Fibroblast of lung (primary cell): ENCODE measurements at regions not wholly inside any gene's neighbourhood (a gene's known extent, or its start where the extent isn't known, plus 50 kb on each side); places are given as distances from the start of the nearest gene placed in this dataset.

Source experiments
- DNase-seq, 2 donors: peaks; one replicate each; pipeline versions ENCODE4 v3.0.0 to v3.0.0-alpha.2; 2010; ENCODE audit warnings: low read depth in 2 of 2
- H2AFZ ChIP-seq: 2 replicates; pipeline ENCODE4 v1.5.1; 2012; ENCODE audit warnings: low read length, control low read depth, inconsistent platforms
- H3K27ac ChIP-seq: 2 replicates; pipeline ENCODE4 v1.5.1; 2011; ENCODE audit warnings: low read length, control low read depth; ENCODE audit not compliant: insufficient read depth
- H3K27me3 ChIP-seq: 2 replicates; pipeline ENCODE4 v1.5.1; 2011; ENCODE audit warnings: mild to moderate bottlenecking, low read length; ENCODE audit not compliant: control insufficient read depth, insufficient read depth
- H3K36me3 ChIP-seq: 2 replicates; pipeline ENCODE4 v1.5.1; 2011; ENCODE audit warnings: low read length; ENCODE audit not compliant: control insufficient read depth, insufficient read depth
- H3K4me1 ChIP-seq: 2 replicates; pipeline ENCODE4 v1.5.1; 2011; ENCODE audit warnings: low read length; ENCODE audit not compliant: control insufficient read depth, insufficient read depth; ENCODE audit errors: extremely low read depth
- H3K4me2 ChIP-seq: 2 replicates; pipeline ENCODE4 v1.5.1; 2011; ENCODE audit warnings: low read length, control low read depth; ENCODE audit not compliant: insufficient read depth; ENCODE audit errors: extremely low read depth
- H3K4me3 ChIP-seq, 4 experiments: fragments of 200-600 bp in 1 of 4; sonication (generic) in 1 of 4; replicated peaks in 1 of 4; 2 replicates each; pipeline ENCODE4 v1.5.1; 2011 to 2016; ENCODE audit warnings: low read length in 4 of 4, low read depth in 3 of 4, mild to moderate bottlenecking in 3 of 4, control low read depth in 2 of 4, inconsistent platforms in 1 of 4, mixed read lengths in 1 of 4; ENCODE audit not compliant: insufficient read depth in 1 of 4; ENCODE audit errors: control extremely low read depth in 1 of 4
- H3K79me2 ChIP-seq: 2 replicates; pipeline ENCODE4 v1.5.1; 2012; ENCODE audit warnings: mild to moderate bottlenecking, low read length, inconsistent platforms; ENCODE audit not compliant: control insufficient read depth, insufficient read depth
- H3K9ac ChIP-seq: 2 replicates; pipeline ENCODE4 v1.5.1; 2011; ENCODE audit warnings: mild to moderate bottlenecking, low read length, control low read depth; ENCODE audit not compliant: insufficient read depth
- H3K9me3 ChIP-seq: 2 replicates; pipeline ENCODE4 v1.5.1; 2012; ENCODE audit warnings: low read depth, low read length; ENCODE audit not compliant: control insufficient read depth, insufficient read depth
- H4K20me1 ChIP-seq: 2 replicates; pipeline ENCODE4 v1.5.1; 2011; ENCODE audit warnings: low read length; ENCODE audit not compliant: control insufficient read depth, insufficient read depth; ENCODE audit errors: extremely low read depth
- CTCF ChIP-seq, 2 donors: IDR thresholded peaks in 1 of 2; conservative IDR thresholded peaks in 1 of 2; 1 replicate in 1 of 2; 2 replicates in 1 of 2; pipeline ENCODE4 v1.5.1; 2011 to 2012; ENCODE audit warnings: low read length in 2 of 2, control low read depth in 1 of 2, inconsistent platforms in 1 of 2, low read depth in 1 of 2, mild to moderate bottlenecking in 1 of 2
- EZH2 ChIP-seq: IDR thresholded peaks from 2 replicates; pipeline ENCODE4 v1.5.1; 2012; ENCODE audit warnings: low read length, control low read depth, mild to moderate bottlenecking; ENCODE audit errors: missing control alignments

- Histone ChIP-seq H3K4me1 (no peaks in the 10 kb centered on the region), H4K20me1 (no peaks in the 10 kb centered on the region), H3K9ac (no peak overlapping the region), H3K4me3 (no peak overlapping the region), H3K79me2 (no peaks in the 10 kb centered on the region), H2AFZ (no peak overlapping the region), H3K36me3 (no peaks in the 10 kb centered on the region), H3K27ac (no peak overlapping the region), H3K27me3 (no peaks in the 10 kb centered on the region), H3K4me2 (no peak overlapping the region), H3K9me3 (no peaks in the 10 kb centered on the region)
- TF ChIP-seq EZH2 (no peak), CTCF (conservative IDR thresholded peaks at IDR 0.05 in 1 of 2, IDR thresholded peaks at IDR 0.05 in 1 of 2; ENCODE audit: low read depth in 1 of 2, low read length in 2 of 2) (no peak)
- no peak for DNase-seq
These were observed 466.3 kb upstream of the HS3ST1 start for GRCh38 chr4:11894977-11895376.

- DNase-seq: no peak
- H3K4me3 ChIP-seq: no peak overlapping the region
These were observed 465.5 kb upstream of the HS3ST1 start for GRCh38 chr4:11894221-11894620.

GRCh38 chr4:11889099-11889498 is 460.4 kb upstream of the HS3ST1 start:
- TF ChIP-seq EZH2 (no peak), CTCF (conservative IDR thresholded peaks at IDR 0.05 in 1 of 2, IDR thresholded peaks at IDR 0.05 in 1 of 2; ENCODE audit: low read depth in 1 of 2, low read length in 2 of 2) (no peak)
- DNase-seq: no peak
- H4K20me1 ChIP-seq: no peaks in the 10 kb centered on the region
- H3K4me3 ChIP-seq: no peak overlapping the region
- H3K27ac ChIP-seq: no peak overlapping the region
- no peak overlapping the region for H2AFZ ChIP-seq
- no peak overlapping the region for H3K4me2 ChIP-seq
- H3K79me2 ChIP-seq: no peaks in the 10 kb centered on the region
- H3K27me3 ChIP-seq: no peaks in the 10 kb centered on the region
- no peaks in the 10 kb centered on the region for H3K36me3 ChIP-seq
- H3K4me1 ChIP-seq: no peaks in the 10 kb centered on the region
- no peak overlapping the region for H3K9ac ChIP-seq
- no peaks in the 10 kb centered on the region for H3K9me3 ChIP-seq

More at GRCh38 chr4:11894221-11894620, 465.5 kb upstream of the HS3ST1 start:
- Histone ChIP-seq H3K4me2 (no peak overlapping the region), H3K4me1 (no peaks in the 10 kb centered on the region), H3K9me3 (no peaks in the 10 kb centered on the region), H3K9ac (no peak overlapping the region), H3K79me2 (no peaks in the 10 kb centered on the region), H2AFZ (no peak overlapping the region), H4K20me1 (no peaks in the 10 kb centered on the region), H3K27me3 (no peaks in the 10 kb centered on the region), H3K27ac (no peak overlapping the region), H3K36me3 (no peaks in the 10 kb centered on the region)
- no peak for TF ChIP-seq EZH2
- TF ChIP-seq CTCF (conservative IDR thresholded peaks at IDR 0.05 in 1 of 2, IDR thresholded peaks at IDR 0.05 in 1 of 2; ENCODE audit: low read depth in 1 of 2, low read length in 2 of 2): no peak
